ENCODE measurements at regions not wholly inside any gene's neighbourhood (a gene's known extent, or its start where the extent isn't known, plus 50 kb on each side); places are given as distances from the start of the nearest gene placed in this dataset.

- no peak overlapping the region for H4K91ac ChIP-seq (replicated peaks; ENCODE audit: insufficient read length, low read length)
- H3K23ac ChIP-seq (ENCODE audit: insufficient read length): no peak overlapping the region
- H2BK15ac ChIP-seq (ENCODE audit: low read length): no peak overlapping the region
- no peaks in the 10 kb centered on the region for H4K20me1 ChIP-seq (replicated peaks in 1 of 2; ENCODE audit: control insufficient read depth in 1 of 2, insufficient read depth in 2 of 2, low read length in 2 of 2)
- no peak overlapping the region for H2BK120ac ChIP-seq (replicated peaks; ENCODE audit: low read depth, low read length)
- H3K79me1 ChIP-seq (ENCODE audit: low read depth, low read length): no peaks in the 10 kb centered on the region
- H4K5ac ChIP-seq (ENCODE audit: insufficient read length, low read depth, low read length): no peak overlapping the region
- H3K36me3 ChIP-seq (ENCODE audit: control insufficient read depth in 2 of 4, insufficient read depth in 4 of 4, low read length in 3 of 4): no peaks in the 10 kb centered on the region
- no peak overlapping the region for H3K56ac ChIP-seq (replicated peaks; ENCODE audit: insufficient read length, low read depth, low read length)
- FAIRE-seq: no peak
- no peak overlapping the region for H3K9ac ChIP-seq (replicated peaks in 1 of 4; ENCODE audit: extremely low read depth in 1 of 4, low read depth in 3 of 4, low read length in 3 of 4)
- no peak overlapping the region for H3K18ac ChIP-seq (ENCODE audit: extremely low read depth, low read length)
- no peak overlapping the region for H3K27ac ChIP-seq (ENCODE audit: low read depth, low read length)
- no peak overlapping the region for H2BK20ac ChIP-seq (ENCODE audit: low read length)
- no peaks in the 10 kb centered on the region for H3K27me3 ChIP-seq (replicated peaks in 1 of 4; ENCODE audit: control insufficient read depth in 3 of 4, extremely low read depth in 1 of 4, insufficient read depth in 3 of 4, low read length in 3 of 4)
- H3K4ac ChIP-seq (replicated peaks; ENCODE audit: insufficient read length, low read depth, low read length): no peak overlapping the region
- 0 out of 7 replicates have a peak, but pooled peaks cover 0 to 4% (median 0%) of the 10 kb centered on the region in 4 experiments for H3K4me1 ChIP-seq (replicated peaks in 1 of 4; ENCODE audit: control insufficient read depth in 3 of 4, insufficient read depth in 4 of 4, low read length in 3 of 4)
- no peak overlapping the region for H2AFZ ChIP-seq (ENCODE audit: low read length)
- H4K8ac ChIP-seq (ENCODE audit: extremely low read depth, insufficient read depth, low read length): no peak overlapping the region
- ChIA-PET POLR2A (ENCODE audit: partially characterized antibody) (interaction anchor here (1.3 kb wide), 1 partner anchor 12 kb away, joined by 3 read pairs; no protein-coding TSS in a partner anchor), CTCF (ENCODE audit: partially characterized antibody) (interaction anchor here (1.2 kb wide), 1 partner anchor 8 kb away, joined by 3 read pairs; no protein-coding TSS in a partner anchor)
- H3K79me2 ChIP-seq (ENCODE audit: control insufficient read depth in 1 of 2, insufficient read depth in 2 of 2, low read length in 2 of 2): no peaks in the 10 kb centered on the region
- H3K9me3 ChIP-seq (ENCODE audit: insufficient read depth in 2 of 2, low read depth in 1 of 2, low read length in 1 of 2): peaks cover 16 to 18% of the 10 kb centered on the region in 2 experiments
- no peak for DNase-seq (ENCODE audit: low read depth in 1 of 2, low spot score in 2 of 2)
- no peak overlapping the region for H2BK12ac ChIP-seq (ENCODE audit: low read depth, low read length)
- H2BK5ac ChIP-seq (ENCODE audit: low read depth, low read length): no peak overlapping the region
- H2AK5ac ChIP-seq (ENCODE audit: low read depth, low read length): no peak overlapping the region; the same call in 1 of the 2 replicates
- no peak overlapping the region for H3K4me2 ChIP-seq (ENCODE audit: insufficient read depth in 1 of 2, low read depth in 2 of 2, low read length in 2 of 2)
- H3K4me3 ChIP-seq (ENCODE audit: extremely low read depth in 1 of 4, insufficient read depth in 2 of 4, low read depth in 3 of 4, low read length in 4 of 4): no peak overlapping the region
- 96% methylated on average over 13 of the region's 13 CpGs; no CpG with 5 or more reads in 1 of the 2 experiments for WGBS, 2 experiments (ENCODE audit: extremely low coverage in 1 of 2, insufficient coverage in 1 of 2, insufficient read length in 1 of 2, insufficient replicate concordance in 2 of 2, low coverage in 1 of 2, low lambda C conversion rate in 2 of 2, missing lambda C conversion rate in 1 of 2)
- no peak overlapping the region for H3K14ac ChIP-seq (ENCODE audit: insufficient read length)
- H3K23me2 ChIP-seq (ENCODE audit: low read depth, low read length): peaks cover 3% of the 10 kb centered on the region; the same call in 1 of the 2 replicates
- TF ChIP-seq RAD21 (IDR thresholded peaks at IDR 0.05 in 1 of 2, conservative IDR thresholded peaks at IDR 0.05 in 1 of 2; ENCODE audit: low read depth in 2 of 2, low read length in 2 of 2) (no peak), SP2 (IDR thresholded peaks at IDR 0.05; ENCODE audit: low read length) (no peak), RNF2 (IDR thresholded peaks at IDR 0.05; ENCODE audit: borderline replicate concordance, low read depth, low read length, missing control alignments, poor library complexity, severe bottlenecking) (no peak), POU5F1 (IDR thresholded peaks at IDR 0.05; ENCODE audit: low read depth, low read length) (no peak), HDAC6 (IDR thresholded peaks at IDR 0.05; ENCODE audit: low read depth, low read length) (no peak), NRF1 (IDR thresholded peaks at IDR 0.05; ENCODE audit: low read depth, low read length) (no peak), ATF3 (IDR thresholded peaks at IDR 0.05; ENCODE audit: insufficient read depth, low read depth, low read length) (no peak), BACH1 (IDR thresholded peaks at IDR 0.05; ENCODE audit: low read length) (no peak), PHF8 (conservative IDR thresholded peaks at IDR 0.05; ENCODE audit: low read depth, low read length) (no peak), RXRA (IDR thresholded peaks at IDR 0.05; ENCODE audit: insufficient read depth, low read depth, low read length) (no peak), HDAC2 (IDR thresholded peaks at IDR 0.05; ENCODE audit: borderline replicate concordance in 1 of 2, low read depth in 2 of 2, low read length in 2 of 2) (no peak), RFX5 (IDR thresholded peaks at IDR 0.05; ENCODE audit: borderline replicate concordance, low read depth, low read length) (no peak)
These were observed 500.2 kb downstream of the EIPR1 start for GRCh38 chr2:2877427-2877826.

All from H1 (cell line).